HG02759 (cell line): ENCODE measurements at regions not wholly inside any gene's neighbourhood (a gene's known extent, or its start where the extent isn't known, plus 50 kb on each side); places are given as distances from the start of the nearest gene placed in this dataset.

Experiments used
- ATAC-seq: cut with Tn5 transposase; IDR thresholded peaks from one replicate; pipeline ENCODE4 v1.9.1; 2021; ENCODE audit warnings: mild to moderate bottlenecking, moderate library complexity; ENCODE audit not compliant: unreplicated experiment

DNA sequence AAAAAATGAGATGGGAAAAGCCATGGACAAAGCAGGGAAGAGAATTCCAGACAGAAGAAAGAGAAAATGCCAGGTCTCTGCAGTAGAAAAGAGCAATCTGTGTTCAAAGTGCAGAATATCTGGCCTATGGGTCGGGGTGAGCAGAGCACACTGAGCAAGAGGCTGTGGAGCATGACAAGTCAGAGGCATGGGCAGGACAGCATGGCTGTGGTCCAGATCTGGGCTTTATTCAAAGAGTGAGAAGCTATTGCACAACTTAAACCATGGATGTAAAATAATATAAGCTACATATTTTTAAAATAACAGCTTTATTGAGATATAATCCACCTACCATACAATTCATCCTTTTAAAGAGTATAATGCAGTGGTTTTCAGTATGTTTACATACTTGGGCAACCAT is 133.1 kb upstream of the SPDL1 start:
- ATAC-seq: no peak

DNA sequence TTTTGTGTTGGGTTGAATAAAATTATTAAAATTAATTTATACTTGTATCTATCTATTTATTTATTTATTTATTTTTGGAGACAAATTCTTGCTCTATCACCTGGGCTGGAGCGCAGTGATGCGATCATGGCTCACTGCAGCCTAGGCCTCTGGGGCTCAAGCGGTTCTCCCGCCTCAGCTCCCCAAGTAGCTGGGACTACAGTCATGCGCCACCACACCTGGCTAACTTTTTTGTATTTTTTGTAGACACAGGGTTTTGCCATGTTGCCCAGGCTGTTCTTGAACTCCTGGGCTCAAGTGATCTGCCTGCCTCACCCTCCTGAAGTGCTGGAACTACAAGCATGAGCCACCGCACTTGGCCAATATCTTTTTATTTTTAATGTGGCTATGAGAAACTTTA is 134.7 kb upstream of the SPDL1 start:
- no peak for ATAC-seq

DNA sequence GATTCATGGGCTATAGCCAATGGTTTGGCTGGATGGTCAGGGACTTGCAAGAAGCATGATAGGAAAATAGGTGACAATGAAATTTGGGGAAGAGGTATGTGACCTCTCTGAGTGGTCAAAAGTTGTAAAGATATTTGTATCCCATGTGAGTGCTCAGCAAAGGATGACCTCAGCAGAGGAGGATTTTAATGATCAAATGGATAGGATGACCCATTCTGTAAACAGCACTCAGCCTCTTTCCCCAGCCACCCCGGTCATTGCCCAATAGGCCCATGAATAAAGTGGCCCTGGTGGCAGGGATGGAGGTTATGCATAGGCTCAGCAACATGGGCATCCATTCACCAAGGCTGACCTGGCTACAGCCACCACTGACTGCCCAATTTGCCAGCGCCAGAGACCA is 138.4 kb upstream of the SPDL1 start:
- no peak for ATAC-seq

DNA sequence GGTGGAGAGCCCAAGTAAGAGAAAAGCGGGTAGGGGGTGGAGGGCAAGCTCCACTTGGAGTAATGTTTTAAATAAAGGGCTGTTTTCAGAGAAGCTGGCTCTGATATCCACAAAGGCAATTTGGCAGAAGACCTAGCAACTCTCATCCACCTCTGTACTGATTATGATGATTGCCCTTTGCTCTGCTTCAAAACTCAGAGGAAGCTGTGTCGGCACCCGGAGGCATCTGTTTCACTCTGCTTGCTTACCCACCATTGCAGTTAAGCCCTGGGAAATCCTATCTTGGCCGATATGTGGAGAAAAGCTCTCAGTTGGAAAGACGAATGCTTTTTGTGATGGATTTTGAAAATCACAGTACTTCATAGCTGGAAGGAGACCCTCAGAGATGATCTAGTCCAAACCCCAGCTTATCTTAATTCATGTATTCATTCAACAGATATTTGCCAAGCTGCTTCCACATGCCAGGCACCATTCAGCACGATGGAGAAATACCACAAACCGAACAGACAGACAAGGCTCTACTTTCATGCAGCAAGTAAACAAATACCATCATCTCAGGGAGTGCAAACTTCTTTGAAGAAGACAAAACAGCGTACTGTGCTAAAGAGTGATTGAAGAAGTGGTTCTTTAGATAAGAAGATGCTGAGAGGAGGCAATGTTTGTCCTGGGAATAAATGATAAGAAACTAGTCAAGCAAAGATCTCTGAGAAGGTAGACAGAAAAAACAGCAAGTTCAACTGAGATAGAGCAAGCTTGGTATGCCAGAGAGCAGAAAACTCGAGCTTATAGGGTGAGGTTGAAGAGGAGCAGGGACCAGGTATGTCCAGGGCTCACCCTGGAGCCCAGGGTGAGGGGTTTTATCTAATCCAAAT is 140.4 kb upstream of the SPDL1 start:
- no peak for ATAC-seq

DNA sequence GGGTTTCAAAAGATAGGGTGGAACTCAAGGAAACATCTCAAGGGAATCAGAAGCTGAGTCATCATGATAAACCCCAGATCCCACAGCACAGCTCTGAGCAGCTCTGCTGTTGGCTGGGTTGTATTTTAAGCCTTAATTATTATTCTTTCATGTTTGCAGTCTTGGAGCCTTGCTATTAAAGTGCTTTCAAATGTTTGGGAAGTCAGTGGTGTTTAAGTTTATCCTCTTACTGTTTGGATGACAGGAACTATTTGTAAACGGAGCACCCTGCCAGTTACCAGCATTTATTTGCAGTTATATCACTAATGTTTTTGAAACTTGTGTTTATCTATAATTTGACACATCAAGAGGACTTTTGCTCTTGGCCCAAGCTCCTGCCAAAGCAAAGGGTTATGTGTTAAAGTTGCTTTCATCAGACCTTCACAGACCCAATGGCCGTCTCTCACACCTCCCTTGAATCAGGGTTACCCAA is 141.1 kb upstream of the SPDL1 start:
- ATAC-seq: no peak

DNA sequence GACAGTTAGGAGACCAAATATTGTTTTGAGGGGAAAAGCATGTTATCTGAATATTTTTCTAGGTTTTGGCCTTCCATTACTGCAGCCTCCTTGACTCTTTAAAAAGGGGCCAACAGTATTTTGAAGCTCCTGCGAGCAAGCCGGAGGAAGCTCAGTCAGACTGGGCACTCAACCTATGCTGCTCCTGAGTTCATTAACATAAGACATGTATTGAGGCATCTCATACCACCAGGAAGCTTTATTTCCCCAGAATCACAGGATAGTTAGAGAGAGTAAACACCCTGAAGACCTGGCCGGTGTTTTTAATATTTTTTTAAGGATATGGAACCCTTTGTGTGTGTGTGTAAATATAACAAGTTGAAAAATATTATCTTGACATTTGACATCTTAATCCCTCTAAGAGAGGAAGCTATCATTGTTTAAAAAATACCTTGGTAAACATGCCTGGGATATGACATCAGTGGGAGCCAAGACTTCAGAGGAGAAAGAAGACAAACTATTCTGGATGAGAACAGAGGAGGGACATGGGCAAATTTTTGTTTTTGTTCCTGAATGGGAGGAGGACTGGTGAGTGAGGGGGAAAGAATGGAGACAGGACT is 139.3 kb upstream of the SLIT3 start:
- ATAC-seq: no peak

DNA sequence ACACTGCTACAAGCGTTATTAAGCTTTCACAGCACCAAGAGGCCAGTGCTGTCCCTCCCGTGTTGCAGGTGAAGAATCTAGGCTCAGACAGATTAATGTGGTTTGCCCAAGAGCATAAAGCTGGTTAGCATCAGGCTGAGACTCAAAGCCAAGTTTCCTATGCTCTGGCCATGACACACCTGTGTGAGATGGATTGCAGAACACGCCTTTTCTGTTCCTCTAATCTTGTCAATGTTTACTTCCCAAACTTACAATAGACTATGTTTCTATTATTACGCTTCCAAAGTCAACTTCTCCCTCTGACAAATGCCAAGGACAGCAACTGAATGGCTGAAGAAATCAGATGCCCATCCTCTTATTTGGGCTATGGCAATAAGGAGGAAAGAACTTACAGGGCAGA is 138.4 kb upstream of the SLIT3 start:
- ATAC-seq: no peak

DNA sequence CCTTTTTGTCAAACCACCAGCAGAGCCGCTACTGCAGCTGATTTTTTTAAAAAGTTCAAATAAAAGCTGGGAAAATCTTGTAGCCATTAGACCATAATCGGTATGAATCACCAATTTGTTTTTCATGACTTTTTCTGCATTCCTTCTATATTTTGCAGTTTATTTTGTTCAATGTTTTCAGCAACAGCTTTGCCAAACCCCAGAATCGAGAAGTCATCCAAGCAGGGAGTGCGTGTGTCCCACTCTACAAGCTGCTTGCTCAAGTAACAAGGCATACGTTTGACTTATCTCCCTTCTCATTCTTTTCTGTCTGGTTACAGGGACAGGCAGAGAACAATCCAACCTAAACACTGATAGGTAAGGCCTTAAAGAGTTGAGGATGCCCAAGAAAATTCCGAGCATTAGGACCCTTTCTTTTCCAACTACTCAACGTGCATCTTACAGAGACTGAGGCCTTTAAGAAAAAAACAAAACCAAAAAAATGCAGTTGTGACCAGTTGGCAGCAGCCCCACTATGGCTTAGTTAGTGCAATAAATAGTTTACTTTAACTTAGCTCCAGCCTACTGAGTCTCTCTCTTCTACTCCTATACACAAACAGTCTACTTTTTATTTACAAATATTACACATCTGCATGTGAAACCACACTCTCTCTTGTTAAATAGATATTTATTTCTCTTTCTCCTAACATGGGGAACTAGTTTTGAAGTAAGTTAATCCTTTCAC is 134.7 kb upstream of the SLIT3 start:
- ATAC-seq: no peak

DNA sequence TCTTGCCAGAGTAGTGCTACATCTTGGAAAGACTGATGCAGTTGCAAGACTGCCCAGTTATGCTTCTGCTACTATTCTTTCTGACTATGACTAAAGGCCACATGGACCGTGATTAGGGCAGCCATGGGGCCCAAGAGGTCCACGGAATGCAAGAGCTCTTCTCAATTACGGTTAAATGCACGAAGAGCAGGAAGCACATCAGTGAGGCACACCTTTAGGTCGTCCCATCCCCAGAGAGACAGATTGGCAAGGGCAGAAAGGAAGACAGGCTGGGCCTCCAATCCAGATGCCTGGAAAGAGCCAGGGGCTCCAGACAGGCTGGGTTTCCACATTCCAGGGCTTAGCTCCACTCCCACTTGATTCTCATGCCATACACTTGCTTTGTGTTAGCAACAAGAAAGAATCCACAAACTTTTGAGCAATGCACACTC is 132.3 kb upstream of the SLIT3 start:
- no peak for ATAC-seq

DNA sequence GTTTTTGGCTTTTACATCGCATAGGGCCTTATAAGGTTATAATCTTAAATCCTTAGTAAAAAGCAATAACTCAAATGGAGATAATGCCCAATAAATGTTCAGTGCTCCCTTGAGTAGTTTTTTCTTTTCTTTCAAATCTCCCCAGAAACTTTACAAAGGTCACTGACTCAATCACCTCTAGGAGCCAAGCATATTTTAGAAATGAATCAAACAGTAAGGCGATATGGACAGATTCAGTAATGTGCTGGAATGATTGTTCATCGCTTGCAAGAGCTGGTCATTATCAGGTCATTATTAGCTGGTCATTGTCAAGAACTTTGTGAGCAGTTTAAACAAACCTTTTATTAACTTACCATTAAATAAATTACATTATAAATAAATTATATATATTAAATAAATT is 130.4 kb upstream of the SLIT3 start:
- ATAC-seq: no peak

DNA sequence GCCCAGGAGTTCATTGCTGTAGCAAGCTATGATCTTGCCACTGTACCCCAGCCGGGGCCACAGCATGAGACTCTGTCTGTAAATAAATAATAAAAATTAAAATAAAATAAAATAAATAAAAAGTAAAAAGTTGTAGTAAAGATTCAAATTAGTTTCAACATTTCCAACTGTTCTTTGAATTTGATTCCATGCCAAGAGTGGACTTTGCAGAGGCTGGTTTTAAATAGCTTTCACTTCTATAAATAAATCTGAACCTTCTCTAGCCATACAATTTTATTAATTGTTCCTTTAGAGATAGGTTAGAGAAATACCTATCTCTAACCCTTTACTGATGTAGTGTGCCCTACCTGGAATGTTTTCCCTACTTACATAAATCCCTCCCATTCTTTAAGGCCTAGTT is 129.7 kb upstream of the SLIT3 start:
- ATAC-seq: no peak

DNA sequence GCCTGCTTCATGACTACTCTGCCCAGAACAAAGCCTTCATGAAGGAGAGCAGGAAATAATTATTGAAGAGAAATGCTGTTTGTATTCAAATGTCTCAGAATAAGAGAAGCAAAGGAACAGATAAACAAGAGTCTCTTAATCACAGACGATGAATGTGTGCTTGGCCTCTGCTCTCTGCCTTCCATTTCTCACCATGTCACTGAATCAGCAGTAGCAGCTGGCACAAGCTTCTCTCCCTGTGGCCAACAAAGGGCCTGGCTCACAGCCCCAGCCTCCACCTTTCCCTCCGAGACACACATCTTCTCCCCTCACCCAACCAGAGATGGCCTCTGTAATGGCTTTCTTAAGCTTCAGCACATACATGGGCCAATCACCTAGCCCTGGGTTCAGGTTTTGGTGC is 128.1 kb upstream of the SLIT3 start:
- no peak for ATAC-seq

DNA sequence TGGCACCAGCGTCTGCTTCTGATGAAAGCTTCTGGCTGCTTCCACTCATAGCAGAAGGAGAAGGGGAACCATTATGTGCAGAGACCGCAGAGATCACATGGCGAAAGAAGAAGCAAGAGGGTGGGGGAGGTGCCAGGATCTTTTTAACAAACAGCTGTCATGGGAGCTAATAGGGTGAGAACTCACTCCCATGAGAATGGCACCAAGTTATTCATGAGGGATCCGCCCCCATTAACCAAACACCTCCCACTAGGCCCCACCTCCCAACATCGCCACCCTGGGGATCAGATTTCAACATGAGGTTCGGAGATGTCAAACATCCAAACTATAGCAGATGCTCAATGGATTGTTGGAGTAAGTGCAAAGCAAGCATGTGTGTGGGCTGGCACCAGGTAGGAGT is 125.8 kb upstream of the SLIT3 start:
- ATAC-seq: no peak

DNA sequence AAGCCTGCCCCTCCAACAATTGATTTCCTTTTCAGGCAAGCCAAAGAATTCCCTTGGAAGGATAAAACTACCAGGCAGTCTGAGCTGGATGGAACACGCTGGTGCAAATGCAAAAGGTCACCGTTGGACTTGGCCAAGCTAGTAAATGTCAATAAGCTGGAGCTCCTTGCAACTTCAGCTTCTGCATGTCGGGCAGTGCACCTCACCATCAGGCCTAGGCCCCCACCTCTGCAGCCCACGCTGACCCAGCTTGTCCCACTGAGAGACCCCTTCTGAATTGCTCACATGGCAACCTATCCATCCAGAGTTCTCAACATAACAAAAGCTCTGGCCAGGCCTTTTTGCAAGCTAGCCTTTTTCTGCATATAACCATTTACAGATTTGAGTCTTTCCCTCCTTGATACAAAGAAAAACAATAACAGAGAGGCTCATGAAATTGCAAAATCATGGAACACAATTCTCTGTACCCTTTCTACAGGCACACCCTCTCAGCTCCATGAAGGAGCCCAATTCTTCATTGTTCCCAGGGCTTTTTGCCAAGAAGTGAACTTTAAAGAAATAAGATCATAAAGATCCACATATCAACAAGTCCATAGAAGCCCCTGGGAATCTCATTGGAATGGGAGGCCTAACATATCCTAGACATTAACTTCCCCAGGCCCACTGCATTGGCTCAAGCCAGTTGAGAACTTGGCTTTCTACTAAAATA is 123.9 kb upstream of the SLIT3 start:
- ATAC-seq: no peak

DNA sequence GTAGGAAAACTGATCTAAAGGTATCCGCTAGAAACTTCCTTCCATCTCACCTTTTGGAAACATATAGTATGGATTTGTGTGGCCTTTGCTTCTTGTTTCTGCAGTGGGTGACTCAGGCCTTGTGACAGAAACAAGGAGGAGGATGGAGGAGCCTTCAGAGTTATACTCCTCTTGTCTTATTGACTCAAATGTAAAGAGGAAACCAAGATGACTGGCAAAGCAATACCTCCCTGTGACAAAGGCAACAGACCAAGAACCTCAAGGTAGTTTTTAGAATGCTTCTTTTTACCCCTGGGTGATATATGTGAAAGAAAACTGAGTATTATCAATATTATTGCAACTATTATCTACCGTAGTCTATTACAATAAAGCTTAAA is 123.3 kb upstream of the SLIT3 start:
- no peak for ATAC-seq

DNA sequence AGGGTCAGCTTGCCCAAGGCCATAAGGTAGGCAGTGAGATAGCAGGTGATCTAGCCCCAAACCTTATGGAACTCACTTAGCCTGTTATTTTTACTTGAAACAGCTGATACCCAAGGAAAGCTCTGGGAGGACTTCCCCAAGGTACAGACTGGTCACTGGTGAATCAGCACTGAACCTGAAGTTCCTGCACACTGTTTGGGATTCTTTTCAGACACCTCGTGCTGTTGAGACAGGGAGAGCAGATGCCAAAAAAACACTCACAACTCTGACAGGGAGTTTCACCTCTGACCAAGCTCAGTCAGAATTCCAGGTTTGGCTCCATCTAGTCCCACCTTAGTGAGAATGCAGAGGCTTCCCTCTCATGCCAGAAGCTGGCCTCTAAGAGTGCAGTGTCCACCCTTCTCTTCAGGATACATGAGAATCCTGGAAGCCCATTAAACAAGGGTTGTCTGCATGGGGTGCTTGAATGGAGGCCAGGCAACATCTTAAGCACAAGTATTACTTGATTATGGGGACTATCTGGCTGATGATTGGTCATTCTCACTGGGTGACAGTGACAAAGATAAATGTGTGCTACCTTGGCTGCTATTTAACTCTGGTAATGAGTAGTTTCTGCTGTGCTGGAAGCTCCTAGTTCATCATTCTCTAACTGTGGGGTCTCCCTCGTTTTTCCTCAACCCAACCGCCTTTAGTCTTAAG is 122.8 kb upstream of the SLIT3 start:
- ATAC-seq: no peak

DNA sequence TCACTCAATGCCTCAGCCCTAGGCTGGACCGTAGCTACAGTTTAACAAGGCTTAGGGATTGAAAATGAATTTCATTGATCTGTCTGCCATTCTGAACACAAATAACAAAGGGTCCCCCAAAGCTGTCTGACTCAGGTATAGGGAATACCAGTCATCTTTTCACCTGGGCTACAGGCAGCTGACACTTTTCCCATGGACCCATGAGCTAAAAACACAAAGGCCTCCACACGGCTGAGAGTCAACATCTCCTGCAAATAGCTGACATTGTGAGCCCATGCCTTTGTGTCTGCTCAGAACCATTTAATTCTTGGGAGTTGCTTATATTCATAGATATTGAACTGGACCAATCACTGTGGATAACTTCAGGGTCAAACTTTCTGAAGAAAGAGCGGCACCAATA is 121.1 kb upstream of the SLIT3 start:
- ATAC-seq: no peak

DNA sequence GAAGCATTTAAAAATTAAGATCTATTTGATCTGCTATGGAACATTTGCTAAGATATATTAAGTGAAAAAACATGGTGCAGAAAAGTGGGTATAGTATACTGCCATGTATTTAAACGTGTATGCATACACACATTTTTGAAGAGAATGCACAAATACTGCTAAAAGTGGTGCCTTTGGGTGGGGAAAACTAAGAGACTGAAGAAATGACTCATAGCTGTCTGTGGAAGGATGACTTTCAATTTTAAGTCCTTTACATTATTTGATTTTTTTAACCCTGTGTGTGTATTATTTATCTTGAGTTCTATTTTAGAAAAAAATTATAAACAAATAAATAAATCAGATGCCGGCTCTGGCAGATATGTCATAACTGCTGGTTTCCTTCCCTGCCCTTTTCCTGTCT is 120.7 kb upstream of the SLIT3 start:
- no peak for ATAC-seq

DNA sequence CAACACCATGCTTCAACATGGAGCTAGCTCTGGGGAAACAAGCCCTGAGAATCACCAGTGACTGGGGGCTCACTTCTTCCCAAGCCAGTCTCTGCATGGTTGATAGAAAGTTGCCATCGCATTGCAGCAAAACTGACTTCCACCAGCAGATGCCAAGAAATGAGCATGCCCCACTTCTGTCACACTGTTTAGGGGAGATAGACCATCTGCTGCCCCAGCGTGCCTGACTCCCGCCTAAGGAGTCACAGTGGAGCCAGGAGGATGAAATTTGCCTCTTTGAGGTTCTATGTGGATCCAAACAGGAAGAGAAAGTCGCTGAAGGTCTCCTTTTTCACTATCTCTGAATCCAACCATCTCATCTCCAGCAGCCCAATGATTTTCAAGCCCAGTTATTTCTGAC is 116.7 kb upstream of the SLIT3 start:
- ATAC-seq: no peak

DNA sequence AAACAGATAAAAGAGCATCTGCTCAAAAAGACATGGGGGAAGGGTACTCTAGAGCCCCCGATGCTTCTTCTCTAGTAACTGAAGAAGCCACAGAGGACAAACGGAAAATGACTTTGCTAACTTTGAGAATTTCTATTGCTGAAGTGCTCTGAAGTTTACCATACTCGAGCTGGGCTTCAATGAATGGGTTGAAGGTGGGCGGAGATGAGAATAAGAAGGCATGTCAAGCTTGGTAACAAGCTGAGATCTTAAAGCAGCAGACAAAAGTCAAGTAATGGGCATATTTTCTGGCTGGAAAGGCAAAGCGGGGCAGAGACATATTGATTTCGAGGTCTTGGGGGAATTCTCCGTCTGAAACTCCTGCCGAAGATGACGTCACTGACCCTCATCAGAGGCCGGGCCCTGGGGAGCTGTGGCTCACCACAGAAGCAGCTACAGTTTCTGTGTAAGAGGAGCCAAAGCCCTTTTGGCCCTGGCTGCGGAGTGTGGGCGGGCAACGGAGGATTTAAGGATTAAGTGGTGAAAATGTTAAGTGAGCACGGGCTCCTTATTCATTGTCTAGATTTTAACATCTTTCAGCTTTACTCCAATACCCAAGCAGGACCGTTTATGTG is 115.8 kb upstream of the SLIT3 start:
- ATAC-seq: peak; percentile 96
